OCI-LY3 (cell line): ENCODE measurements at regions not wholly inside any gene's neighbourhood (a gene's known extent, or its start where the extent isn't known, plus 50 kb on each side); places are given as distances from the start of the nearest gene placed in this dataset.

Experiments
- H2AFZ ChIP-seq: fragments of 200-600, 300-600 bp; shearing (Covaris generic); 2 replicates; pipeline ENCODE4 v1.6.0; 2014; ENCODE audit warnings: antibody characterized with exemption, low read depth, low read length
- H3K27ac ChIP-seq: fragments of 200-600, 300-600 bp; sonication (generic); 2 replicates; pipeline ENCODE4 v1.5.1; 2014; ENCODE audit warnings: mild to moderate bottlenecking, low read length, moderate library complexity, mixed read lengths
- H3K27me3 ChIP-seq: fragments of 200-600, 300-600 bp; sonication (generic); 2 replicates; pipeline ENCODE4 v1.6.1; 2014; ENCODE audit warnings: low read depth, low read length, mixed read lengths
- H3K36me3 ChIP-seq: fragments of 200-600, 300-600 bp; sonication (generic); replicated peaks from 2 replicates; pipeline ENCODE3; 2014; ENCODE audit warnings: low read depth, low read length, mixed read lengths
- H3K4me1 ChIP-seq: fragments of 300-600, 200-600 bp; sonication (generic); 2 replicates; pipeline ENCODE4 v1.6.1; 2014; ENCODE audit warnings: low read length, mixed read lengths
- H3K4me2 ChIP-seq: fragments of 200-600, 300-600 bp; sonication (generic); 2 replicates; pipeline ENCODE4 v1.6.1; 2014; ENCODE audit warnings: low read length, mixed read lengths
- H3K4me3 ChIP-seq: fragments of 300-600, 200-600 bp; sonication (generic); 2 replicates; pipeline ENCODE4 v1.5.1; 2014; ENCODE audit warnings: antibody characterized with exemption, mild to moderate bottlenecking, low read length, moderate library complexity
- H3K79me2 ChIP-seq: fragments of 300-600, 200-600 bp; shearing (Covaris generic); 2 replicates; pipeline ENCODE4 v1.6.1; 2014; ENCODE audit warnings: mild to moderate bottlenecking, low read length, mixed read lengths
- H3K9ac ChIP-seq: fragments of 300-600, 200-600 bp; shearing (Covaris generic); 2 replicates; pipeline ENCODE4 v1.6.0; 2014; ENCODE audit warnings: mild to moderate bottlenecking, low read length, moderate library complexity
- H3K9me3 ChIP-seq: fragments of 200-600, 300-600 bp; shearing (Covaris generic); 2 replicates; pipeline ENCODE4 v1.6.1; 2014; ENCODE audit warnings: low read length, mixed read lengths; ENCODE audit not compliant: insufficient read depth
- H4K20me1 ChIP-seq: fragments of 200-600, 300-600 bp; sonication (generic); 2 replicates; pipeline ENCODE4 v1.6.1; 2016; ENCODE audit warnings: low read length, mixed read lengths; ENCODE audit not compliant: insufficient read depth
- EZH2phosphoT487 ChIP-seq: fragments of 200-600 bp; shearing (Covaris generic); IDR thresholded peaks from 2 replicates; pipeline ENCODE4 v1.6.1; 2018; ENCODE audit warnings: antibody characterized with exemption, mixed run types, low read depth
- TF ChIP-seq, protein P1 (sequence below): fragments of 200-600, 300-600 bp; sonication (generic); IDR thresholded peaks from 2 replicates; pipeline ENCODE4 v1.5.1; 2014; ENCODE audit warnings: antibody characterized with exemption, low read length, low read depth

DNA sequence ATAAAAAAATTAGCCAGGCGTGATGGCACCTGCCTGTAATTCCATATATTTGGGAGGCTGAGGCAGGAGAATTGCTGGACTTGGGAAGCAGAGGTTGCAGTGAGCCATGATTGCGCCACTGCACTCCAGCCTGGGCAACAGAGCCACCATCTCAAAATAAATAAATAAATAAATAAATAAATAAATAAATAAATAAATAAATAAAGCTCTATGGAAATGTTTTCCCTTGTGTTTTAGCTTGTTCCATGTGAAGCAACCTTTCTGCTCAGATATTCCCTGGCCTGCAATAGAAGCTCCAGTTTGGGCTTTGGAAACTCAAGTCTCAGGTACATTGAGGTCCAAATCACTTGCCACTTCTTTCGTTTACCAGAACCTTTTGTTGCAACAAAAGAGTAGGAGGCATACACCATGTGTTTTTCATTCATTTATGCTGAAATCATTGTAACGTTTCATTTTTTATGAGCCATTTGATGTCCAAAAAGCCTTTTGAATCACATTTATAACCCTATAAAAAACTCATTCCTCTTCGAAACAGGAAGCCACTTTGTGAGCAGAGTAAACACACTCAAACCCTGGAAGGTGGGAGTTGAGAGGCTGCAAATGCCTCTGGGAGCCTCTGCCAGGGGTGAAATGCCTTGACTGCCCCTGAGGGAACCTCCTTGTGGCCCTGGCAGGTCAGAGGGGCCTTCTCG, 376.6 kb upstream of the TBX3 start:
- no peaks in the 10 kb centered on the region for H4K20me1 ChIP-seq
- no peak overlapping the region for H3K9ac ChIP-seq
- H3K79me2 ChIP-seq = no peaks in the 10 kb centered on the region
- peaks cover 6% of the 10 kb centered on the region; the same call in 1 of the 2 replicates for H3K4me1 ChIP-seq
- TF ChIP-seq, protein P1, sequence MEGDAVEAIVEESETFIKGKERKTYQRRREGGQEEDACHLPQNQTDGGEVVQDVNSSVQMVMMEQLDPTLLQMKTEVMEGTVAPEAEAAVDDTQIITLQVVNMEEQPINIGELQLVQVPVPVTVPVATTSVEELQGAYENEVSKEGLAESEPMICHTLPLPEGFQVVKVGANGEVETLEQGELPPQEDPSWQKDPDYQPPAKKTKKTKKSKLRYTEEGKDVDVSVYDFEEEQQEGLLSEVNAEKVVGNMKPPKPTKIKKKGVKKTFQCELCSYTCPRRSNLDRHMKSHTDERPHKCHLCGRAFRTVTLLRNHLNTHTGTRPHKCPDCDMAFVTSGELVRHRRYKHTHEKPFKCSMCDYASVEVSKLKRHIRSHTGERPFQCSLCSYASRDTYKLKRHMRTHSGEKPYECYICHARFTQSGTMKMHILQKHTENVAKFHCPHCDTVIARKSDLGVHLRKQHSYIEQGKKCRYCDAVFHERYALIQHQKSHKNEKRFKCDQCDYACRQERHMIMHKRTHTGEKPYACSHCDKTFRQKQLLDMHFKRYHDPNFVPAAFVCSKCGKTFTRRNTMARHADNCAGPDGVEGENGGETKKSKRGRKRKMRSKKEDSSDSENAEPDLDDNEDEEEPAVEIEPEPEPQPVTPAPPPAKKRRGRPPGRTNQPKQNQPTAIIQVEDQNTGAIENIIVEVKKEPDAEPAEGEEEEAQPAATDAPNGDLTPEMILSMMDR = no peak
- no peak for TF ChIP-seq EZH2phosphoT487
- H2AFZ ChIP-seq = no peak overlapping the region
- no peak overlapping the region for H3K27ac ChIP-seq
- H3K4me2 ChIP-seq = no peak overlapping the region
- no peaks in the 10 kb centered on the region for H3K27me3 ChIP-seq
- no peaks in the 10 kb centered on the region for H3K9me3 ChIP-seq
- H3K4me3 ChIP-seq = no peak overlapping the region
- H3K36me3 ChIP-seq = no peaks in the 10 kb centered on the region

DNA sequence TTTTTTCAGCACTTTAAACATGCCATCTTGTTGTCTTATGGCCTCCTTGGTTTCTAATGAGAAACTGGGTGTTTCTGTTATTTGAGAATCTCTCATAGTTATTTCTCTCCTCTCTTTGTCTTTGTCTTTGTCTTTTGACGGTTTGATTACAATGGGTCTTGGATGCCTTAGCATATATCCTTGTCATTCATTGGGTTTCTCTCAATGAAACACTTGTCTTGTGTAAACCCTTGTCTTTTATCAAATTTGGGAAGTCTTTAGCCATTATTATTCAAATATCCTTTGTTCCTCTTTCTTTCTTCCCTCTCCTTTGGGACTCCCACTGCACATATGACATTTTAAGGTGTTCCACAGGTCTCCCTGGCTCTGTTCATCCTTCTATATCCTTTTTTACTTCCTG, 373.5 kb upstream of the TBX3 start:
- no peaks in the 10 kb centered on the region for H3K27me3 ChIP-seq
- TF ChIP-seq, protein P1 = no peak
- no peak for TF ChIP-seq EZH2phosphoT487
- no peak overlapping the region for H3K27ac ChIP-seq
- H4K20me1 ChIP-seq = no peaks in the 10 kb centered on the region
- H3K4me1 ChIP-seq = peaks cover 11% of the 10 kb centered on the region; the same call in 1 of the 2 replicates
- no peaks in the 10 kb centered on the region for H3K79me2 ChIP-seq
- no peak overlapping the region for H3K4me2 ChIP-seq
- no peak overlapping the region for H3K4me3 ChIP-seq
- H2AFZ ChIP-seq = no peak overlapping the region
- no peaks in the 10 kb centered on the region for H3K36me3 ChIP-seq
- H3K9ac ChIP-seq = no peak overlapping the region
- no peaks in the 10 kb centered on the region for H3K9me3 ChIP-seq

DNA sequence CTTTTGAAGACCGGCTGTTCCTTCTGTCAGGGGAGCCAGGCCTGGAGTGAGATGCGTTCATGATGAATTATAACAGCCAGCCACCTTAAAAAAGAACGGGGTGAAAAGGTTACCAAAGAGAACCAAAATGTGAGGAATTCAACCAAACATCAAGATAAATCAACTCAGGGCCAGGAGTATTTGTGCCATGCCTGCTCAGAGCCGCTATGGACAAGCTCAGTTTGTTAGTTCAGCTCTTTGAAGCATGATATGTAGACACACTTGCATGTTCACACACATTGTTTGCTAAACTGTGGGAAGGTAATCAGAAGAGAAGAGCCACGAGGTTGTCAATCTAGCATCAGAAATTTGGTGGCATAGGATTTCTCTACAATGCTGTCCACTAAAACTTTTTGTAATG, 367.4 kb upstream of the TBX3 start:
- Histone ChIP-seq H3K4me2 (no peak overlapping the region), H3K4me3 (no peak overlapping the region), H3K36me3 (no peaks in the 10 kb centered on the region), H3K9ac (no peak overlapping the region), H3K79me2 (no peaks in the 10 kb centered on the region), H3K9me3 (no peaks in the 10 kb centered on the region), H3K27ac (no peak overlapping the region), H3K4me1 (peaks cover 8% of the 10 kb centered on the region; the same call in 1 of the 2 replicates), H4K20me1 (no peaks in the 10 kb centered on the region), H2AFZ (no peak overlapping the region), H3K27me3 (0 out of 2 replicates have a peak, but pooled peaks cover 15% of the 10 kb centered on the region)
- TF ChIP-seq, protein P1 = no peak
- no peak for TF ChIP-seq EZH2phosphoT487

DNA sequence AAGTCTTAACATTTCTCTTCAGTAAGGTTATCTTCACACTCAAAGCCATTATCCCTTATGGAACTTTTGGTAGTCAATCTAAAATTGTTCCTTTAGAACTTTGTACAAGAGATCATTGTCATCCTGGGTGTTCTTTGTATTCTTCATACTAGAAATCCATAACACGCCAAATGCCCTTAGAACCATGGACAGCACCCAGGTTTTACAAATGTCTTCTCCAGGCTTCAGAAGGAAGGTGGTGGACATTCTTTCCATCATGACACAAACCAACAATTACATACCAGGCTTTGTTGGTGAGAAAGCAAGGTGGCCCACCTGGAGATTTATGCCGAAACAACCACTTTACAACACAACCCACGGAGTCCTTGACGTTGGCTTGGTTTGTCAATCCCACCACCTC, 365.6 kb upstream of the TBX3 start:
- H4K20me1 ChIP-seq = no peaks in the 10 kb centered on the region
- H3K27ac ChIP-seq = no peak overlapping the region
- no peaks in the 10 kb centered on the region for H3K9me3 ChIP-seq
- H3K79me2 ChIP-seq = no peaks in the 10 kb centered on the region
- H3K4me1 ChIP-seq = peaks cover 8% of the 10 kb centered on the region; the same call in 1 of the 2 replicates
- no peak overlapping the region for H3K4me3 ChIP-seq
- no peak overlapping the region for H3K9ac ChIP-seq
- H3K4me2 ChIP-seq = no peak overlapping the region
- 0 out of 2 replicates have a peak, but pooled peaks cover 15% of the 10 kb centered on the region for H3K27me3 ChIP-seq
- no peaks in the 10 kb centered on the region for H3K36me3 ChIP-seq
- TF ChIP-seq, protein P1 = no peak
- TF ChIP-seq EZH2phosphoT487 = no peak
- no peak overlapping the region for H2AFZ ChIP-seq
